ENCODE measurements at regions not wholly inside any gene's neighbourhood (a gene's known extent, or its start where the extent isn't known, plus 50 kb on each side); places are given as distances from the start of the nearest gene placed in this dataset.

DNA sequence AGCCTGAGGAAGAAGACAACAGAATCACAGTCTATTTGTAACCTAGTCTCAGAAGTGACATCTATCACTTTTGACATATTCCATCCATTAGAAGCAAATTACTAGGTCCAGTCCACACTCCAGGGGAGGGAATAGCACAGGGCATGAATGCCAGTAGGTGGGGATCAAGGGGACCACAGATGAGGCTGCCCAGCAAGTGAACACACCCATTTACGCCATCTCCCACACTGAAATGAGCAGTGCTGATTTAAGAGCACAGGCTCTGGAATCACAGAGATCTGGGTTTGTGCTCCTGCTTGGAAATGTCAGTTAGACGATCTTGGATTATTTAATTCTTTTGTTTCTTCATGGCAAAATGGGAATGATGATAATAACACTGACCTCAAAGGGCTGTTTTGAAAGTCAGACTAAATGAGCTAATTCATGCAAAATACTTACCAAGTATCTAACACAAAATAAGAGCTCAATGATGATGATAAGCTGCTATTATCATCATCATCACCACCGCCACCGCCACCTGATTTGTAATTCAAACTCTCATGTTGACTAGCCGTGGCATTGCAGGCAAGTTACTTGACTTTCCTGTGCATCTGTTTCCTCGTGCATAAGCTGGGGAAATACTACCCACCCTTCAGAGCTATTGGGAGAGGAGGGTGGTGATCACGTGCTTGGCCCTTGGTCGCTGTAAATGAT, 138.9 kb upstream of the KLF14 start:
- TF ChIP-seq CTCF (IDR thresholded peaks at IDR 0.05; ENCODE audit: borderline replicate concordance, extremely low read depth, low read length, poor library complexity, severe bottlenecking), result no peak
- no peak for TF ChIP-seq EZH2 (IDR thresholded peaks at IDR 0.05; ENCODE audit: borderline replicate concordance, low read depth, low read length, severe bottlenecking)
